MM.1S (cell line): ENCODE measurements at regions not wholly inside any gene's neighbourhood (a gene's known extent, or its start where the extent isn't known, plus 50 kb on each side); places are given as distances from the start of the nearest gene placed in this dataset.

Experiments used
- DNase-seq: peaks from one replicate; pipeline ENCODE4 v3.0.0-alpha.2; 2015
- H2AFZ ChIP-seq: fragments of 300-600 bp; sonication (generic); 2 replicates; pipeline ENCODE4 v1.6.0; 2016; ENCODE audit warnings: antibody characterized with exemption, low read length
- H3F3A ChIP-seq: fragments of 300-600 bp; sonication (generic); 2 replicates; pipeline ENCODE4 v1.6.1; 2016; ENCODE audit warnings: mild to moderate bottlenecking, antibody characterized with exemption, low read length, moderate library complexity, mixed read lengths; ENCODE audit not compliant: insufficient read depth
- H3K27ac ChIP-seq: fragments of 300-600 bp; sonication (generic); 2 replicates; pipeline ENCODE4 v1.5.1; 2016; ENCODE audit warnings: mild to moderate bottlenecking, low read length
- H3K27me3 ChIP-seq: fragments of 300-600 bp; sonication (generic); replicated peaks from 2 replicates; pipeline ENCODE4 v1.6.0; 2016; ENCODE audit warnings: low read length; ENCODE audit not compliant: insufficient read depth
- H3K36me3 ChIP-seq: fragments of 300-600 bp; sonication (generic); replicated peaks from 2 replicates; pipeline ENCODE4 v1.6.1; 2016; ENCODE audit warnings: mild to moderate bottlenecking, low read length, mixed read lengths; ENCODE audit not compliant: insufficient read depth
- H3K4me1 ChIP-seq: fragments of 300-600 bp; sonication (generic); 2 replicates; pipeline ENCODE4 v1.6.1; 2016; ENCODE audit warnings: low read length, mixed read lengths
- H3K4me2 ChIP-seq: fragments of 300-600 bp; sonication (generic); 2 replicates; pipeline ENCODE4 v1.6.0; 2016; ENCODE audit warnings: low read depth, low read length
- H3K4me3 ChIP-seq: fragments of 300-600 bp; sonication (generic); 2 replicates; pipeline ENCODE4 v1.5.1; 2016; ENCODE audit warnings: low read length, mixed read lengths
- H3K79me2 ChIP-seq: fragments of 300-600 bp; sonication (generic); 2 replicates; pipeline ENCODE4 v1.6.1; 2016; ENCODE audit warnings: mixed run types, low read length, mixed read lengths
- H3K9ac ChIP-seq: fragments of 300-600 bp; sonication (generic); 2 replicates; pipeline ENCODE4 v1.6.1; 2016; ENCODE audit warnings: low read length, mixed read lengths
- H3K9me2 ChIP-seq: fragments of 300-600 bp; sonication (generic); replicated peaks from 2 replicates; pipeline ENCODE4 v1.6.1; 2016; ENCODE audit warnings: mild to moderate bottlenecking, low read length, mixed read lengths; ENCODE audit not compliant: insufficient read depth
- H3K9me3 ChIP-seq: fragments of 300-600 bp; sonication (generic); replicated peaks from 2 replicates; pipeline ENCODE4 v1.6.1; 2016; ENCODE audit warnings: mild to moderate bottlenecking, low read length, mixed read lengths; ENCODE audit not compliant: insufficient read depth
- H4K20me1 ChIP-seq: fragments of 300-600 bp; sonication (generic); 2 replicates; pipeline ENCODE4 v1.6.1; 2016; ENCODE audit warnings: mild to moderate bottlenecking, low read length, moderate library complexity, mixed read lengths; ENCODE audit not compliant: insufficient read depth
- CTCF ChIP-seq: fragments of 300-600 bp; sonication (generic); IDR thresholded peaks from 2 replicates; pipeline ENCODE4 v1.5.1; 2016; ENCODE audit warnings: antibody characterized with exemption, low read length, mixed read lengths
- EZH2 ChIP-seq: fragments of 300-600 bp; sonication (generic); optimal IDR thresholded peaks from 2 replicates; pipeline ENCODE3; 2017; ENCODE audit warnings: low read depth, mild to moderate bottlenecking, antibody characterized with exemption, low read length, mixed read lengths
- EZH2phosphoT487 ChIP-seq: fragments of 300-600 bp; sonication (generic); IDR thresholded peaks from 2 replicates; pipeline ENCODE4 v1.6.1; 2018; ENCODE audit warnings: antibody characterized with exemption, low read length

GRCh38 chr11:128095466-128095981 is 491.8 kb downstream of the ETS1 start:
- no peak overlapping the region for H3K4me3 ChIP-seq
- no peak overlapping the region for H3K4me2 ChIP-seq
- H3F3A ChIP-seq = no peaks in the 10 kb centered on the region
- H3K27ac ChIP-seq = no peak overlapping the region
- DNase-seq = no peak
- H3K9me2 ChIP-seq = no peaks in the 10 kb centered on the region
- no peaks in the 10 kb centered on the region for H3K27me3 ChIP-seq
- H4K20me1 ChIP-seq = no peaks in the 10 kb centered on the region
- H3K36me3 ChIP-seq = no peaks in the 10 kb centered on the region
- no peak for TF ChIP-seq CTCF
- TF ChIP-seq EZH2 = no peak
- no peak for TF ChIP-seq EZH2phosphoT487
- H2AFZ ChIP-seq = no peak overlapping the region
- no peaks in the 10 kb centered on the region for H3K9me3 ChIP-seq
- no peak overlapping the region for H3K9ac ChIP-seq
- no peaks in the 10 kb centered on the region for H3K79me2 ChIP-seq
- H3K4me1 ChIP-seq = no peaks in the 10 kb centered on the region

- no peaks in the 10 kb centered on the region for H4K20me1 ChIP-seq
- H3K4me1 ChIP-seq = no peaks in the 10 kb centered on the region
- no peak overlapping the region for H2AFZ ChIP-seq
- H3K9me3 ChIP-seq = no peaks in the 10 kb centered on the region
- H3K4me3 ChIP-seq = no peak overlapping the region
- H3F3A ChIP-seq = no peaks in the 10 kb centered on the region
- H3K9ac ChIP-seq = no peak overlapping the region
- no peak overlapping the region for H3K27ac ChIP-seq
- no peaks in the 10 kb centered on the region for H3K9me2 ChIP-seq
- H3K4me2 ChIP-seq = no peak overlapping the region
- DNase-seq = no peak
- no peak for TF ChIP-seq CTCF
- TF ChIP-seq EZH2phosphoT487 = no peak
- no peak for TF ChIP-seq EZH2
- H3K27me3 ChIP-seq = no peaks in the 10 kb centered on the region
- no peaks in the 10 kb centered on the region for H3K36me3 ChIP-seq
- H3K79me2 ChIP-seq = no peaks in the 10 kb centered on the region
These were observed 493.7 kb downstream of the ETS1 start for GRCh38 chr11:128093689-128094088.

GRCh38 chr11:128089962-128090361 is 497.4 kb downstream of the ETS1 start:
- H2AFZ ChIP-seq = no peak overlapping the region
- H3K4me3 ChIP-seq = no peak overlapping the region
- H3K27ac ChIP-seq = no peak overlapping the region
- H3F3A ChIP-seq = no peaks in the 10 kb centered on the region
- no peaks in the 10 kb centered on the region for H3K36me3 ChIP-seq
- H3K9me2 ChIP-seq = no peaks in the 10 kb centered on the region
- TF ChIP-seq EZH2 (no peak), EZH2phosphoT487 (no peak), CTCF (no peak)
- no peak overlapping the region for H3K9ac ChIP-seq
- H3K9me3 ChIP-seq = no peaks in the 10 kb centered on the region
- H3K27me3 ChIP-seq = no peaks in the 10 kb centered on the region
- H3K4me2 ChIP-seq = no peak overlapping the region
- H3K4me1 ChIP-seq = no peaks in the 10 kb centered on the region
- no peak for DNase-seq
- no peaks in the 10 kb centered on the region for H3K79me2 ChIP-seq
- H4K20me1 ChIP-seq = no peaks in the 10 kb centered on the region
